RWPE2 (cell line): ENCODE measurements at regions not wholly inside any gene's neighbourhood (a gene's known extent, or its start where the extent isn't known, plus 50 kb on each side); places are given as distances from the start of the nearest gene placed in this dataset.

Experiments used
- ATAC-seq: fragments of 200-7000 bp; cut with Tn5 transposase; 3 replicates; pipeline ENCODE4 v1.9.1; 2021; ENCODE audit warnings: low read depth
- DNase-seq: peaks from one replicate; pipeline ENCODE4 v3.0.0-alpha.2; 2020; ENCODE audit warnings: low spot score
- H3K27ac ChIP-seq: fragments of 450-650 bp; 2 replicates; pipeline ENCODE4 v1.5.1; 2017; ENCODE audit warnings: mild to moderate bottlenecking; ENCODE audit not compliant: poor library complexity, severe bottlenecking
- H3K27me3 ChIP-seq: fragments of 250-450 bp; sonication (Bioruptor Pico); 2 replicates; pipeline ENCODE4 v1.5.1; 2021; ENCODE audit warnings: mild to moderate bottlenecking, moderate library complexity; ENCODE audit not compliant: insufficient read depth, poor library complexity, severe bottlenecking
- H3K36me3 ChIP-seq: fragments of 250-450 bp; sonication (Bioruptor Pico); 2 replicates; pipeline ENCODE4 v1.5.1; 2020; ENCODE audit warnings: low read depth, mild to moderate bottlenecking, moderate library complexity
- H3K4me1 ChIP-seq: fragments of 250-450 bp; sonication (Bioruptor Pico); 2 replicates; pipeline ENCODE4 v1.5.1; 2021; ENCODE audit warnings: mild to moderate bottlenecking, moderate library complexity; ENCODE audit not compliant: insufficient read depth, poor library complexity, severe bottlenecking
- H3K4me3 ChIP-seq: fragments of 250-450 bp; sonication (Bioruptor Pico); 2 replicates; pipeline ENCODE4 v1.5.1; 2021; ENCODE audit warnings: mild to moderate bottlenecking, moderate library complexity; ENCODE audit not compliant: severe bottlenecking
- H3K9me3 ChIP-seq: fragments of 250-450 bp; sonication (Bioruptor Pico); 2 replicates; pipeline ENCODE4 v1.5.1; 2021; ENCODE audit warnings: mild to moderate bottlenecking, moderate library complexity; ENCODE audit not compliant: severe bottlenecking
- CTCF ChIP-seq: fragments of 450-650 bp; IDR thresholded peaks from one replicate; pipeline ENCODE4 v1.5.1; 2017; ENCODE audit warnings: mild to moderate bottlenecking, moderate library complexity; ENCODE audit not compliant: poor library complexity, severe bottlenecking

DNA sequence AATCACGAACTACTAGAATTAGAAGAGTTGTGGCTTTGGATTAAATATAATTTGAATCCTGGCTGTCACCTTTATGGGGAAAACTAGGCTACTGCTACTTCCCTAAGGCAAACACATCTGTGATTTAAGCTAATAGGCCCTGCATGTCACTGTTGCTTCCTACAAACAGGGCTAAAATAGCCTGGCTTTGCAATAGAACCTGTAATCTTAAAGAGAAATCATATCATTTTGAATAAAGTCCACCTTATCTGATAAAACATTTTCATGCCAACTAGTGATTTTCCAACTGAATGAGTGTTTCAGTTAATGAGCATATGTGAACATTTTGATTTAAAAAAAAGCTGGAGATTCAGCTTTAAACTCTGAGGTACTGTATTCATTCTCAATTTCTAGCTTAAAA, 208.0 kb downstream of the GPR37 start:
- H3K27me3 ChIP-seq = no peaks in the 10 kb centered on the region
- H3K36me3 ChIP-seq = no peaks in the 10 kb centered on the region
- TF ChIP-seq CTCF = no peak
- no peaks in the 10 kb centered on the region for H3K4me1 ChIP-seq
- H3K9me3 ChIP-seq = no peaks in the 10 kb centered on the region
- H3K4me3 ChIP-seq = no peak overlapping the region
- no peak overlapping the region for H3K27ac ChIP-seq
- ATAC-seq (no peak), DNase-seq (no peak)

DNA sequence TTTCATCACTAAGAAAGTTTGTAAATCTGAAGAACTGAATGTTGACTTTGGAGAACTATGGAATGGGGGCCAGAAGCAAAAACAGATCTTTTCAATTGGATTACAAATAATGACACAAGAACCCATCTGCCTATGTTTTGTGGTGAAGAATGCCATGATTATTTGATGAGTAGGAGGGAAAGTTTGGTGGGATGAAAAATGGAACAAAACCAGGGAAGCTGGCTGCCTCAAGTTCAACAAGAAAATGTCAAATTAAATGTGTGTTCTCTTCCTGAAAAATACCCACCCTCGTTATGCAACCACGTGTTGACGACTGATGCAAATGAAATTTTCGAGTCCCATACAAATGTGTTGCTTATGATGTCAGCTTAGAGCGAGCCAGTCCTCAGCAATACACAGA, 208.5 kb downstream of the GPR37 start:
- Histone ChIP-seq H3K4me1 (no peaks in the 10 kb centered on the region), H3K27me3 (no peaks in the 10 kb centered on the region), H3K27ac (no peak overlapping the region), H3K4me3 (no peak overlapping the region), H3K36me3 (no peaks in the 10 kb centered on the region), H3K9me3 (no peaks in the 10 kb centered on the region)
- TF ChIP-seq CTCF = no peak
- ATAC-seq = no peak
- no peak for DNase-seq

- Histone ChIP-seq H3K27me3 (no peaks in the 10 kb centered on the region), H3K36me3 (no peaks in the 10 kb centered on the region), H3K27ac (no peak overlapping the region), H3K4me1 (no peaks in the 10 kb centered on the region), H3K4me3 (no peak overlapping the region), H3K9me3 (no peaks in the 10 kb centered on the region)
- DNase-seq = no peak
- TF ChIP-seq CTCF = no peak
- ATAC-seq = no peak
Observed at GRCh38 chr7:124553502-124553901, 212.1 kb downstream of the GPR37 start.

DNA sequence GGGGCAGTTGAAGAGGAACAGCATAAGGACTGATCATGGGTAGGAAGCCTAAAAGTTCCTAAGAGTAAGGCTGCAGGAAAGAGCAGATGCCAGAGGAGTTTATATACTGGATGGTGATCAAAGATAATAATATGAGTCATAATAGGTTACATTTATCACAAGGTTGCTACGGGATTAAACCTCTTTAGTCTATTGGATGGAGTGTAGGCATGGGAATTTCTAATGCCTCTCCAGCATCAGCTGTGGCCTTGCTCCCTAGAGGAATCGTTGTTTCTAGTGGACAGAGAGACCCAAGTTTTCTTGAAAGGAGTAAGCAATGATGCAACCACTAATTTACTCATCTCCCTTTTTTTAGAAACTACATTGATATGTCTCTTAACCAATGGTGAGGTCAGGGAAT, 213.4 kb downstream of the GPR37 start:
- no peak for TF ChIP-seq CTCF

GRCh38 chr7:124550036-124550435, 215.6 kb downstream of the GPR37 start:
- TF ChIP-seq CTCF = no peak
- ATAC-seq (no peak), DNase-seq (no peak)
- H3K4me3 ChIP-seq = no peak overlapping the region
- H3K27me3 ChIP-seq = peaks cover 2% of the 10 kb centered on the region
- no peaks in the 10 kb centered on the region for H3K36me3 ChIP-seq
- H3K27ac ChIP-seq = no peak overlapping the region
- H3K9me3 ChIP-seq = no peaks in the 10 kb centered on the region
- H3K4me1 ChIP-seq = no peaks in the 10 kb centered on the region

More for the DNA sequence above, 213.4 kb downstream of the GPR37 start:
- H3K9me3 ChIP-seq = no peaks in the 10 kb centered on the region
- H3K36me3 ChIP-seq = no peaks in the 10 kb centered on the region
- no peaks in the 10 kb centered on the region for H3K4me1 ChIP-seq
- DNase-seq (no peak), ATAC-seq (0 out of 3 replicates have a peak, but pooled peaks have one; percentile 35)
- no peak overlapping the region for H3K4me3 ChIP-seq
- H3K27me3 ChIP-seq = no peaks in the 10 kb centered on the region
- no peak overlapping the region for H3K27ac ChIP-seq
